T-helper 1 cell treated with Interleukin-12 subunit alpha and Interleukin-12 subunit beta and Interleukin-4 antibody, amounts not matched to agents 30 ng/mL and 1 ng/mL, for 36 hours (primary cell): ENCODE measurements at regions not wholly inside any gene's neighbourhood (a gene's known extent, or its start where the extent isn't known, plus 50 kb on each side); places are given as distances from the start of the nearest gene placed in this dataset.
"Not testable (repeated sequence)": the region's sequence is repeated elsewhere in the genome, so short reads cannot be mapped to it uniquely, and the experiment has no call there.

Source experiments
- intact Hi-C: fragments of 100-400 bp; cut with micrococcal nuclease; formaldehyde crosslinking; loops from one replicate; pipeline ENCODE4 v1.15.1; 2024

- intact Hi-C loops = no loop called here
Measured at GRCh38 chr2:239806276-239806675, 218.9 kb downstream of the NDUFA10 start.

DNA sequence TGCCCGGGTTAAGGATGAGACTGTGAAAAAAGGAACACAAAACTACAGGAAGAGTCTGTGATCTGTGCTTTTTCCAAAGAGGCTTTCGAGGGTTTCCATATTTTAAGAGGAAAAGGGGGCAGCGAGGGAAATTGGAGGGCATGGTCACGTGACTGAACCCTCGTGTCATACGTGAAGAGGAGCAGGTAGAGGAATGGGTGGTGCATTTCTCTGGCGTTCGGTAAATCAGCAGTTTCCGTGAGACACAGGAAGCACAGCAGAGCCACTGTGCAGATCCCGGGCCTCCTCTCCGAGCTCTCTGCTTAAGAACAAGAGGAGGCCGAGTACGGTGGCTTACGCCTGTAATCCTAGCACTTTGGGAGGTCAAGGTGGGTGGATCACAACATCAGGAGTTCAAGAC is 219.7 kb downstream of the NDUFA10 start:
- intact Hi-C loops = no loop called here

GRCh38 chr2:239805043-239805329 is 220.2 kb downstream of the NDUFA10 start:
- intact Hi-C loops = no loop called here

DNA sequence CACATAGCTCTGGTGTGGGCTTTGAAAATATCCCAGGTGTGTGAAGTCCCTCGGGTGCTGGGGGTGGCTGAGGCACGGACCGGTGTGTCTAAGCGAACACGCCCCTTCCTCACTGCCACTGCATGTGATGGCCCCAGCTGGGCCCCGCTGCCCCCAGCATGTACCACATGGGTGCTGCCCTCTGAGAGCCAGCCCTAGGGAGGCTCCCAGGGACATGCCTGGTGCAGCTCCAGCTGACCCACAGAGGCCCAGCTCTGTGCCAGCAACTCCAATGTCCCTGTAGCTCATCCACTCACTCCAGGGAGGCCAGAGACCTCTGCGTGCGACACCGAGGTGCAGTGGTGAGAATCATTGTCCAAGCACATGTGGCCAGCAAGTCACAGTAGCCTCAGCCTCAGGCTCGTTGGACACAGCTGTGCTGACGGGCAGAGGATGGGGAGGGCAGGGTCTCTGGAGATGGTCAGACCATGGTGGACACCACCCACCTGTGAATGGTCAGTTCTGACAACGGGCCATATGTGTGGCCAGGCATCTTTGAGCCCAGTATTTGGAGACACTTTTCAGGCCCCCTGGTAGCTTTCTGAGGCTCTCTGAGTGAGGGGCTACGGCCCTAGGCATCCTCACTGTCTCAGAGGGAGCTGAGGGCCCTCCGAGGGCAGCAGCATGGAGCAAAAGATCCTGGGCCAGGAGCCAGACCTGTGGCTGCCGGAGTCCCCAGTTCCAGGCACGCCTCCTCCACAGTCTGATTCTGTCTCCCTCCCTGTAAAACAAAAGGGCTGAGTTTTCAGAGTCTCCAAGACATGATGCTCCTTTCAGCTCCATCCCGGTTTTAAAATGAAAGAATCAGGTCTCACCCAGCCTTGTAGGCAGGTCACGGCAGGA is 220.7 kb downstream of the NDUFA10 start:
- intact Hi-C loops = no loop called here

DNA sequence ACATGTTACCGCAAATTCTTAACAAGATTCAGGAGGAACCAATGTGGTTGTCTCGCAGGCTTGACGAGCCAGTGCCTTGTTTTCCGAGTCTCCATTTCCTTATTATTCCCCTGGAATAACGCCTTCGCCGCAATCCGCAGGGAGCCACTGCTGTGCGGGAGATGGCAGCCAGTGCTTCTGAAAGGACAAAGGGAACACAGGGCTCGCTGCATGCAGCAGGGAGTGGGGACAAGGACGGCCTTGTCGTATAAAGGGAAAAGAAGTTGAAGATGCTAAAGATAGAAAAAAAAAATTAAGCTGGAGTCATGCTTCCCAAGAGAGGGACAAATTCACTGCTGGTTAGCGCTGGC is 221.4 kb downstream of the NDUFA10 start:
- intact Hi-C loops = no loop called here

DNA sequence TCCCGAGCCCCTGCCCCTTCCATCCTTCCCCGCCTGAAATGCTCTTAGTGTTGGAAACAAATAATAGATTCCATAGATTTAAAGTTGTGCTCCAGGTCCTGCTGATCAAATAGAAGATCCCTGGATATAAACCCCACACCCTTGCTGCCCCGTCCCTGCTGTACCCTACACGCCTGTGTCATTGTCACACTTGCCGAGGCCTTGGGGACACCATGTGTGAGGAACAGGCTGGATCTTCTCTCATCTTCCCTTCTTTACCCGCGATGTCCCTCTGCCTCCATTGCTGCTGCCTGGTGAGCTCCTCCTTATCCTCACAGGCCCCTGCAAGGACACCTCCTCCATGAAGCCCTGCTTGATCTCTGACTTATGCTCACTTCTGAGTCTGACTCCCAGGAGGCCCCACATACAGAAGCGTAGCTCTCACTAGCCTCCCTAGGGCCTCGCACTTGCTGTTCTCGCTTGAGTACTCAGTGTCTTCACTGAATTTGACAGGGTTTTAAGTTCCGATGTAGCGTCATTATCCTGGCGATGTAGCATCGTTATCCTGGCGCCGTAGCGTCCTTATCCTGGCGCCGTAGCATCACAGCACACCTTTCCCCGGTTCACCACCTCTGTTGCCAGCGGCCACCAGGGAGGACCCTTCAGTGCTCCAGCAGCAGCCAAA is 221.9 kb downstream of the NDUFA10 start:
- intact Hi-C loops = no loop called here

- intact Hi-C loops = no loop called here
Measured at GRCh38 chr2:239802185-239802649, 222.9 kb downstream of the NDUFA10 start.

DNA sequence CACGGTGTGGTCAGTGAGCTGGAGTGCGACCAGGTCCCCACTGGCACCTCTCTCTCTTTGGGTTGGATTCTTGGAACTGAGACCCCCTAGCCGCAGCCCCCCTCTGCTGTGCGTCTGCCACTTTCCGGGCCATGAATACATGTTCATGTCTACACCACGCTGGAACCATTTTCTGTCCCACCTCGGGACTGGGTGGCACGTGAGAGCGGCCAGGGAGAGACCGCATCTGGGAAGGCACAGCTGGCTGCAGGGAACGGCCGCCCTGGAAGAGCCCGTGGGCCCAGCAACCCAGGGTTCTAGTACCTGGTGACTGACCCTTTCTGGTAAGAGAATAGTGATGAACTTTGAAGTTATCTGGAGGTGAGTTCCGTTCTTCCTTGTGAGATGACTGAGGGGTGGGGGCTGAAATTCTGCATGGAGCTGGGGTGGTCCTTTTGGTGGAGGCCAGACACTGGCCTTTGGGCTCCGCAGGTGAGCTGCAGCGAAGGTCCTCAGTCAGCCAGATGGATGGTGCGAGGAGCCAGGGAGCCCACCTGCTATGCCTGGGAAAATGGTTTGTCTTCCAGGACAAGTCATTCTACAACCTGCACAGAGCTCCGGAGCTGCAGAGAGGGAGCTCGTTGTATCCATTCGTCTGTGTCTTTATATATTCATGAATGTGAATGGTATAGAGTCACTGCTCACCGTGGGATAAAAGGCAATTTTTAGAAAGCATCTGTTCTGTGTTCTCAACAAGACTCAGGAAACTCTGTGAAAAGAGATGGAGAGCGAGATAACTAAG is 223.5 kb downstream of the NDUFA10 start:
- intact Hi-C loops = no loop called here

DNA sequence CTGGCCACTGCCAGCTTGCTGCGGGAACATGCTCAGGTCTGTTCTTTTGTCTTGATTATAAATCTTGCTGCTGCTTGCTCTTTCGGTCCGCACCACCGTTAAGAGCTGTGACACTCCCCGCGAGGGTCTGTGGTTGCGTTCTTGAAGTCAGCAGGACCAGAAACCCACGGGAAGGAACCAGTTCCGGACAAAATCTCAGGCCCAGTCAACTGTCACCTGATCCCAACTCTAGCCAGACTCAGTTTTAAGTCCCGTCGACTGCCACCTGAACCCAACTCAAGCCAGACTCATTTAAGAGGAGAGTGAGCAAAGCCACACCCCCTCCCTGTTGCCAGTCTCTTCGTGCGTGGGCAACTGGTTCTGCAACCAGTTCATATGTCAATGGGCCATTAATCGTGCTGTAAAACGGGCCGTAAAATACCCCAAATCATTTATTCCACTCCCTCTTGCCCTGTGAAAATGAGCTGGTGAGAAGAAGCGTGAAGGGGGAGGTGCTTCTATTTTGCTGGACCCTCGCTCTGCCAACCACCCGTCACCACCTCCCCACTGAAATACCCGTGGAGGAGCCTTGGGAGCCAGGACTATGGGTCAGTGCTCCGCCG is 224.3 kb downstream of the NDUFA10 start:
- intact Hi-C loops = no loop called here

- intact Hi-C loops = no loop called here
Measured at GRCh38 chr2:239797316-239797715, 227.8 kb downstream of the NDUFA10 start.

GRCh38 chr2:239795761-239796160 is 229.4 kb downstream of the NDUFA10 start:
- intact Hi-C loops = not testable (repeated sequence)

DNA sequence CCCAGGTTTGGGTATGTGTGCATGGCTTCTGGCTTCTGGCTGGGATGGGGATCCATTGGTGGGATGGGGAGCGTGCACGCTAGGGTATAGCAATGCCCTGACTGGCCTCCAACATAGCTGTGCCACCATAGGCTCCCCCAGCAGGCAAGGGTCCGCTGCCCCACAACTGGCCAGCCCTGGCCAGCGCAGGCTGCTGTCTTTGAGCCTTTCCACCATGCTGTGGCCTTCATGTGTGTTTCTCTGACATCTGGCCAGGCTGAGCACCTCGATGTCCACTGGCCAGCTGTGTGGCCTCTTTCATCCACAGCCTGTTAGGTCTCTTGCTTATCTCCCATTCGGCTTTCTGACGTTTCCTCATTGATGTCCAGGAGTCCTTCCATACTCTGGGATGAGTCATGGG is 231.3 kb downstream of the NDUFA10 start:
- intact Hi-C loops = no loop called here

DNA sequence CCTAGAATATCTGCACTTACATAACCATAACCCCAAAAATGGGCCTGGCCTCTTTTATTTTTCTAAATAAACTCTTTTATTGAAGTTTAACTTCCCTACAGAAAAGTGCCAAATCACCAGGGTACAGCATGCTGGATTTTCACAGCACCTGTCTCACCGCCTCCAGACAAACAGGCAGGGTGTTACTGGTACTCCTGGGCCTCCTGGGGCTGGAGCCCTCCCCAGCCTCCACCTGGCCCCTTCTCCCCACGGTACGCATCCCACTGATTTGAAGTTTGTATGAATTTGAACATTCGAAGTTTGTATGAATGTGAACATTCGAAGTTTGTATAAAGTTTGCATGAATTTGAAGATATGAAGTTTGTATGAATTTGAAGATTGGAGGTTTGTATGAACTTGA is 232.1 kb downstream of the NDUFA10 start:
- intact Hi-C loops = no loop called here

GRCh38 chr2:239792405-239793084 is 232.6 kb downstream of the NDUFA10 start:
- intact Hi-C loops = no loop called here

GRCh38 chr2:239791526-239792404 is 233.4 kb downstream of the NDUFA10 start:
- intact Hi-C loops = no loop called here

DNA sequence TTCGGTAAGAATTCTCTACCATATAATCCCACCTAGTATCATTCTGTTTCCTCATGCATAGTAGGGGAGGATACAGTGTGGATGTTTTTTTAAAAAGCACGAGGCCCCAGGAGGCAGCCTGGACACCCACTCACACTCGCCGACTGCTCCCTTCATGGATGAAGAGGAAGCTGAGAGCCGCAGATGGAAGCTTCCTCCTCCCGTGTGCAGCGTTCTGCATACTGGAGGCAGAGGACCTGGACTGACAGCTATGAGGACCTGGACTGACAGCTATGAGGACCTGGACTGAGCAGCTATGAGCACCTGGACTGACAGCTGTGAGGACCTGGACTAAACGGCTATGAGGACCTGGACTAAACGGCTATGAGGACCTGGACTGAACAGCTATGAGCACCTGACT is 234.4 kb downstream of the NDUFA10 start:
- intact Hi-C loops = no loop called here

- intact Hi-C loops = no loop called here
Measured at GRCh38 chr2:239790313-239790712, 234.8 kb downstream of the NDUFA10 start.

DNA sequence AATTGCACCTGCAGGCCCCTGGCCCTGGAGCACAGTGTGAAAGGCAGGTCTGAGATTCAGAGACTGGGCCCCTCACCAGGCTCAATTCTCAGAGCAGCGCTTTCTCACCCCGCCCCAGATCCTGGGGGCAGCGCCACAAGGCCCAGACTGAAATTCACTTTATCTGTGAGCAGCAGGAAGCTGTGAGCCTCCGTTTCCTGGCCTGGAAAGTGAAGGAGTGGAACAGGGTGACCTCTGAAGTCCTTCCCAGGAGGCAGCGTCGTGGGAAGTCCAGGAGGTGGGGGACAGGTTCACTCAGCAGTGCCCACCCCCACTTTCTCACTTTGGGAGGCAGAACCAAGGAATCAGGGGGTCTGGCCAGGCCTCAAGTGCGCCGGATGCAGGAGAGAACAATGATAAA is 235.4 kb downstream of the NDUFA10 start:
- intact Hi-C loops = no loop called here

GRCh38 chr2:239788576-239789098 is 236.5 kb downstream of the NDUFA10 start:
- intact Hi-C loops = no loop called here

GRCh38 chr2:239787538-239788050 is 237.5 kb downstream of the NDUFA10 start:
- intact Hi-C loops = no loop called here
